OCI-LY1 (cell line): ENCODE measurements at regions not wholly inside any gene's neighbourhood (a gene's known extent, or its start where the extent isn't known, plus 50 kb on each side); places are given as distances from the start of the nearest gene placed in this dataset.

Experiments used
- CTCF ChIP-seq: fragments of 200-600 bp; sonication (generic), shearing (Covaris generic); IDR thresholded peaks from 2 replicates; pipeline ENCODE4 v1.5.1; 2017; ENCODE audit warnings: mild to moderate bottlenecking, antibody characterized with exemption, low read length, moderate library complexity, mixed read lengths
- EZH2 ChIP-seq: fragments of 200-600 bp; sonication (generic), shearing (Covaris generic); IDR thresholded peaks from 2 replicates; pipeline ENCODE4 v1.8.0; 2017; ENCODE audit warnings: borderline replicate concordance, mixed run types, mild to moderate bottlenecking, antibody characterized with exemption, low read length, moderate library complexity, mixed read lengths

- TF ChIP-seq CTCF (no peak), EZH2 (no peak)
Measured at GRCh38 chr14:38730420-38730819, 372.6 kb downstream of the SEC23A start.
